ENCODE measurements at regions not wholly inside any gene's neighbourhood (a gene's known extent, or its start where the extent isn't known, plus 50 kb on each side); places are given as distances from the start of the nearest gene placed in this dataset.
A peak's percentile ranks its signal among the peaks of the same experiment; 100 is the strongest.

- Histone ChIP-seq H3K9me3 (ENCODE audit: low read length) (no peaks in the 10 kb centered on the region), H3K79me2 (ENCODE audit: insufficient read depth, low read length) (no peaks in the 10 kb centered on the region), H4K20me1 (ENCODE audit: insufficient read depth, low read length) (no peaks in the 10 kb centered on the region), H3K36me3 (ENCODE audit: insufficient read depth, low read length) (no peaks in the 10 kb centered on the region), H3K27ac (ENCODE audit: low read depth, low read length, poor library complexity, severe bottlenecking) (no peak overlapping the region), H3K27me3 (ENCODE audit: insufficient read depth, low read length) (no peaks in the 10 kb centered on the region), H3K4me2 (ENCODE audit: low read length) (no peak overlapping the region), H3K9ac (ENCODE audit: low read length) (no peak overlapping the region), H3F3A (ENCODE audit: insufficient read depth, low read length) (no peaks in the 10 kb centered on the region), H3K4me3 (ENCODE audit: low read depth, low read length, poor library complexity, severe bottlenecking) (no peak overlapping the region), H3K4me1 (ENCODE audit: insufficient read depth, low read length, severe bottlenecking) (no peaks in the 10 kb centered on the region), H2AFZ (ENCODE audit: low read length) (no peak overlapping the region), H3K9me2 (ENCODE audit: low read depth, low read length) (no peaks in the 10 kb centered on the region)
- TF ChIP-seq EZH2 (IDR thresholded peaks at IDR 0.05; ENCODE audit: borderline replicate concordance, low read length) (no peak), CTCF (IDR thresholded peaks at IDR 0.05; ENCODE audit: low read length) (no peak)
Measured at GRCh38 chr4:136865526-136865925, 666.8 kb downstream of the PCDH18 start.

- H2AFZ ChIP-seq (ENCODE audit: low read length): no peak overlapping the region
- H3K9ac ChIP-seq (ENCODE audit: low read length): no peak overlapping the region
- H3K36me3 ChIP-seq (ENCODE audit: insufficient read depth, low read length): no peaks in the 10 kb centered on the region
- no peaks in the 10 kb centered on the region for H4K20me1 ChIP-seq (ENCODE audit: insufficient read depth, low read length)
- TF ChIP-seq CTCF (IDR thresholded peaks at IDR 0.05; ENCODE audit: low read length) (peak; percentile 76), EZH2 (IDR thresholded peaks at IDR 0.05; ENCODE audit: borderline replicate concordance, low read length) (no peak)
- H3K27ac ChIP-seq (ENCODE audit: low read depth, low read length, poor library complexity, severe bottlenecking): no peak overlapping the region
- no peak overlapping the region for H3K4me3 ChIP-seq (ENCODE audit: low read depth, low read length, poor library complexity, severe bottlenecking)
- H3K27me3 ChIP-seq (ENCODE audit: insufficient read depth, low read length): no peaks in the 10 kb centered on the region
- H3K4me1 ChIP-seq (ENCODE audit: insufficient read depth, low read length, severe bottlenecking): no peaks in the 10 kb centered on the region
- H3K9me3 ChIP-seq (ENCODE audit: low read length): no peaks in the 10 kb centered on the region
- no peaks in the 10 kb centered on the region for H3K79me2 ChIP-seq (ENCODE audit: insufficient read depth, low read length)
- no peaks in the 10 kb centered on the region for H3F3A ChIP-seq (ENCODE audit: insufficient read depth, low read length)
- H3K4me2 ChIP-seq (ENCODE audit: low read length): no peak overlapping the region
- no peaks in the 10 kb centered on the region for H3K9me2 ChIP-seq (ENCODE audit: low read depth, low read length)
Measured at GRCh38 chr4:136864604-136865185, 667.6 kb downstream of the PCDH18 start.

- Histone ChIP-seq H3K4me1 (ENCODE audit: insufficient read depth, low read length, severe bottlenecking) (no peaks in the 10 kb centered on the region), H3K9me2 (ENCODE audit: low read depth, low read length) (no peaks in the 10 kb centered on the region), H3K27me3 (ENCODE audit: insufficient read depth, low read length) (no peaks in the 10 kb centered on the region), H3K9me3 (ENCODE audit: low read length) (no peaks in the 10 kb centered on the region), H2AFZ (ENCODE audit: low read length) (no peak overlapping the region), H3K4me2 (ENCODE audit: low read length) (no peak overlapping the region), H3F3A (ENCODE audit: insufficient read depth, low read length) (no peaks in the 10 kb centered on the region), H3K79me2 (ENCODE audit: insufficient read depth, low read length) (no peaks in the 10 kb centered on the region), H3K9ac (ENCODE audit: low read length) (no peak overlapping the region), H4K20me1 (ENCODE audit: insufficient read depth, low read length) (no peaks in the 10 kb centered on the region), H3K27ac (ENCODE audit: low read depth, low read length, poor library complexity, severe bottlenecking) (no peak overlapping the region), H3K36me3 (ENCODE audit: insufficient read depth, low read length) (no peaks in the 10 kb centered on the region), H3K4me3 (ENCODE audit: low read depth, low read length, poor library complexity, severe bottlenecking) (no peak overlapping the region)
- TF ChIP-seq CTCF (IDR thresholded peaks at IDR 0.05; ENCODE audit: low read length): no peak
- TF ChIP-seq EZH2 (IDR thresholded peaks at IDR 0.05; ENCODE audit: borderline replicate concordance, low read length): no peak
Measured at GRCh38 chr4:136863756-136864155, 668.5 kb downstream of the PCDH18 start.

All from OCI-LY1 (cell line).